IMR-90 (cell line): ENCODE measurements at regions not wholly inside any gene's neighbourhood (a gene's known extent, or its start where the extent isn't known, plus 50 kb on each side); places are given as distances from the start of the nearest gene placed in this dataset.

Experiments
- ATAC-seq: fragments of 200-7000 bp; cut with Tn5 transposase; 2 replicates; pipeline ENCODE4 v1.9.1; 2020; ENCODE audit warnings: low read depth, mild to moderate bottlenecking, moderate library complexity
- BruUV-seq: library from RNA; stranded (reverse); fragments of 400-500 nt; replicated peaks from 2 replicates; lab custom pipeline; 2021; lab: Mats Ljungman, UMichigan
- CTCF ChIA-PET: fragments of 300-600 bp; formaldehyde crosslinking; extraction: SDS; loops from one replicate; lab custom pipeline; 2021; ENCODE audit warnings: antibody characterized with exemption; lab: Yijun Ruan, JAX
- POLR2A ChIA-PET: fragments of 300-600 bp; sonication (Branson Sonifier 250); formaldehyde crosslinking; loops from one replicate; lab custom pipeline; 2022; ENCODE audit warnings: antibody characterized with exemption; ENCODE audit not compliant: unreplicated experiment; lab: Charles Lee
- DNase-seq: peaks from one replicate; pipeline ENCODE4 v3.0.0; 2013
- H2AFZ ChIP-seq: replicated peaks from 2 replicates; pipeline ENCODE3; 2013; ENCODE audit warnings: low read length, mild to moderate bottlenecking; ENCODE audit not compliant: poor library complexity
- H2AK5ac ChIP-seq: 2 replicates; pipeline ENCODE4 v1.6.1; 2013; ENCODE audit warnings: low read depth, low read length, inconsistent platforms
- H2AK9ac ChIP-seq: replicated peaks from 2 replicates; pipeline ENCODE3; 2013; ENCODE audit warnings: mild to moderate bottlenecking, low read depth, low read length, moderate library complexity; ENCODE audit not compliant: poor library complexity
- H2BK120ac ChIP-seq: 2 replicates; pipeline ENCODE4 v1.6.1; 2013; ENCODE audit warnings: low read depth, low read length, inconsistent platforms
- H2BK15ac ChIP-seq: 3 replicates; pipeline ENCODE4 v1.6.1; 2013; ENCODE audit warnings: low read depth, low read length, inconsistent platforms
- H2BK20ac ChIP-seq: 2 replicates; pipeline ENCODE4 v1.6.1; 2013; ENCODE audit warnings: low read depth, mild to moderate bottlenecking, inconsistent platforms, low read length, moderate library complexity
- H2BK5ac ChIP-seq: 2 replicates; pipeline ENCODE4 v1.6.1; 2013; ENCODE audit warnings: mild to moderate bottlenecking, low read depth, low read length, inconsistent platforms; ENCODE audit not compliant: poor library complexity, severe bottlenecking
- H3K14ac ChIP-seq: replicated peaks from 2 replicates; pipeline ENCODE4 v1.6.1; 2013; ENCODE audit warnings: low read depth, low read length, inconsistent platforms
- H3K18ac ChIP-seq: 2 replicates; pipeline ENCODE4 v1.6.1; 2013; ENCODE audit warnings: low read depth, low read length, control low read depth
- H3K23ac ChIP-seq: 2 replicates; pipeline ENCODE4 v1.6.1; 2013; ENCODE audit warnings: low read depth, low read length, inconsistent platforms
- H3K27ac ChIP-seq: 2 replicates; pipeline ENCODE4 v1.5.1; 2013; ENCODE audit warnings: mild to moderate bottlenecking, control low read depth, low read length; ENCODE audit not compliant: insufficient read depth
- H3K27me3 ChIP-seq: 2 replicates; pipeline ENCODE4 v1.6.1; 2013; ENCODE audit warnings: low read length; ENCODE audit not compliant: control insufficient read depth, insufficient read depth
- H3K36me3 ChIP-seq: 2 replicates; pipeline ENCODE4 v1.6.1; 2013; ENCODE audit warnings: low read length, mixed read lengths; ENCODE audit not compliant: control insufficient read depth, insufficient read depth
- H3K4ac ChIP-seq: 2 replicates; pipeline ENCODE4 v1.6.1; 2013; ENCODE audit warnings: low read depth, low read length, inconsistent platforms
- H3K4me1 ChIP-seq: 2 replicates; pipeline ENCODE4 v1.6.1; 2013; ENCODE audit warnings: low read length, mixed read lengths; ENCODE audit not compliant: control insufficient read depth, insufficient read depth
- H3K4me2 ChIP-seq: 2 replicates; pipeline ENCODE4 v1.6.1; 2013; ENCODE audit warnings: low read depth, mild to moderate bottlenecking, control low read depth, low read length, moderate library complexity
- H3K4me3 ChIP-seq: 2 replicates; pipeline ENCODE4 v1.5.1; 2013; ENCODE audit warnings: low read depth, mild to moderate bottlenecking, control low read depth, low read length, moderate library complexity; ENCODE audit not compliant: insufficient read depth
- H3K56ac ChIP-seq: 2 replicates; pipeline ENCODE4 v1.6.1; 2013; ENCODE audit warnings: low read length, inconsistent platforms; ENCODE audit not compliant: insufficient read depth; ENCODE audit errors: extremely low read depth
- H3K79me1 ChIP-seq, 2 experiments: 2 replicates each; pipeline ENCODE4 v1.6.1; 2013; ENCODE audit warnings: low read length in 2 of 2, inconsistent platforms in 1 of 2, low read depth in 1 of 2
- H3K9ac ChIP-seq: 2 replicates; pipeline ENCODE4 v1.6.1; 2013; ENCODE audit warnings: low read depth, low read length, control low read depth
- H3K9me1 ChIP-seq: 2 replicates; pipeline ENCODE4 v1.6.1; 2013; ENCODE audit warnings: low read length, inconsistent platforms; ENCODE audit not compliant: insufficient read depth
- H3K9me3 ChIP-seq: 2 replicates; pipeline ENCODE4 v1.6.1; 2013; ENCODE audit warnings: low read length; ENCODE audit not compliant: control insufficient read depth, insufficient read depth
- H4K20me1 ChIP-seq: 2 replicates; pipeline ENCODE4 v1.6.1; 2013; ENCODE audit warnings: low read length, inconsistent platforms; ENCODE audit not compliant: insufficient read depth
- H4K5ac ChIP-seq: 2 replicates; pipeline ENCODE4 v1.6.1; 2013; ENCODE audit warnings: mild to moderate bottlenecking, low read depth, low read length, control low read depth
- H4K8ac ChIP-seq, 2 experiments: 2 replicates each; pipeline ENCODE4 v1.6.1; 2013; ENCODE audit warnings: low read depth in 2 of 2, low read length in 2 of 2, control low read depth in 1 of 2, inconsistent platforms in 1 of 2
- H4K91ac ChIP-seq: 2 replicates; pipeline ENCODE4 v1.6.1; 2013; ENCODE audit warnings: low read depth, low read length, inconsistent platforms; ENCODE audit not compliant: insufficient read depth
- SMC3 ChIP-seq: fragments of 150-350 bp; IDR thresholded peaks from 2 replicates; pipeline ENCODE4 v1.6.1; 2016; ENCODE audit warnings: low read depth, mild to moderate bottlenecking, antibody characterized with exemption, low read length, moderate library complexity
- WGBS, 2 experiments: methylation state at CpG; one replicate each; pipeline versions ENCODE4 v1.1.5 to v1.1.7; 2013; ENCODE audit warnings: missing lambda C conversion rate in 2 of 2; ENCODE audit not compliant: insufficient read length in 1 of 2; ENCODE audit errors: extremely low coverage in 2 of 2; 5-methylcytosine and 5-hydroxymethylcytosine counted together
- dilution Hi-C: fragments of 300-500 bp; cut with HindIII; formaldehyde crosslinking; loops from one replicate; pipeline ENCODE4 v1.14.3; 2018; ENCODE audit warnings: low sequenced_read_pairs; ENCODE audit not compliant: unreplicated experiment
- in situ Hi-C: fragments of 300-500 bp; cut with MboI; formaldehyde crosslinking; loops from 3 replicates; pipeline ENCODE4 v1.14.3; 2019; ENCODE audit warnings: low sequenced_read_pairs, inconsistent platforms, mixed read lengths
- intact Hi-C: fragments of 100-400 bp; cut with micrococcal nuclease; formaldehyde crosslinking; loops from 2 replicates; pipeline ENCODE4 v1.10.0; 2022

GRCh38 chr1:196071447-196071846, 536.8 kb downstream of the KCNT2 start:
- BruUV-seq, result no TSS peak
- WGBS, 2 experiments, result no CpG with 5 or more reads among the region's 1 CpG
- no peak overlapping the region for H3K4ac ChIP-seq
- no peak overlapping the region for H4K8ac ChIP-seq
- no peak for TF ChIP-seq SMC3
- H3K36me3 ChIP-seq, result no peaks in the 10 kb centered on the region
- H3K18ac ChIP-seq, result no peak overlapping the region
- ATAC-seq (no peak), DNase-seq (no peak)
- in situ Hi-C loops, result no loop called here
- CTCF ChIA-PET, result no interaction called here
- H4K5ac ChIP-seq, result no peak overlapping the region
- no peak overlapping the region for H2AFZ ChIP-seq
- intact Hi-C loops, result no loop called here
- H2BK20ac ChIP-seq, result no peak overlapping the region
- dilution Hi-C loops, result no loop called here
- no peaks in the 10 kb centered on the region for H3K9me1 ChIP-seq
- H3K4me2 ChIP-seq, result no peak overlapping the region
- no peak overlapping the region for H3K27ac ChIP-seq
- H2BK15ac ChIP-seq, result no peak overlapping the region
- no peak overlapping the region for H2AK9ac ChIP-seq
- no peak overlapping the region for H2BK5ac ChIP-seq
- no peak overlapping the region for H4K91ac ChIP-seq
- H3K14ac ChIP-seq, result no peak overlapping the region
- H2AK5ac ChIP-seq, result no peak overlapping the region
- no peaks in the 10 kb centered on the region for H3K27me3 ChIP-seq
- no peaks in the 10 kb centered on the region for H3K79me1 ChIP-seq
- POLR2A ChIA-PET, result no interaction called here
- H4K20me1 ChIP-seq, result no peaks in the 10 kb centered on the region
- H3K23ac ChIP-seq, result no peak overlapping the region
- H3K4me1 ChIP-seq, result no peaks in the 10 kb centered on the region
- H3K9me3 ChIP-seq, result no peaks in the 10 kb centered on the region
- H3K9ac ChIP-seq, result no peak overlapping the region
- no peak overlapping the region for H3K56ac ChIP-seq
- H2BK120ac ChIP-seq, result no peak overlapping the region
- no peak overlapping the region for H3K4me3 ChIP-seq
